A549 (cell line): ENCODE measurements at regions not wholly inside any gene's neighbourhood (a gene's known extent, or its start where the extent isn't known, plus 50 kb on each side); places are given as distances from the start of the nearest gene placed in this dataset.

Experiments
- BCL3 ChIP-seq: fragments of >200 bp; sonication (Bioruptor Twin); formaldehyde crosslinking; IDR thresholded peaks from 3 replicates; pipeline ENCODE4 v1.6.1; 2016
- CTCF ChIP-seq: fragments of >200 bp; sonication (Bioruptor Twin); formaldehyde crosslinking; IDR thresholded peaks from 3 replicates; pipeline ENCODE4 v1.5.1; 2016
- HMGXB4 ChIP-seq: fragments of 250-450 bp; sonication (Bioruptor Pico); IDR thresholded peaks from 2 replicates; pipeline ENCODE4 v1.5.0; 2021; ENCODE audit warnings: mild to moderate bottlenecking, moderate library complexity, borderline replicate concordance
- KDM1A ChIP-seq: fragments of 200-600 bp; sonication (generic); IDR thresholded peaks from 2 replicates; pipeline ENCODE4 v1.6.1; 2016; ENCODE audit warnings: low read depth, mild to moderate bottlenecking
- RARB ChIP-seq: fragments of 250-450 bp; sonication (Bioruptor Pico); IDR thresholded peaks from 2 replicates; pipeline ENCODE4 v1.8.0; 2021; ENCODE audit warnings: mild to moderate bottlenecking, moderate library complexity
- SMC3 ChIP-seq: fragments of >200 bp; sonication (Bioruptor Twin); formaldehyde crosslinking; IDR thresholded peaks from 3 replicates; pipeline ENCODE4 v1.6.1; 2018; ENCODE audit warnings: inconsistent platforms

- no peak for TF ChIP-seq BCL3
- TF ChIP-seq RARB (CRISPR knock-in tag), result no peak
- TF ChIP-seq CTCF, result no peak
- TF ChIP-seq SMC3, result no peak
- TF ChIP-seq HMGXB4 (CRISPR knock-in tag), result no peak
- no peak for TF ChIP-seq KDM1A
These were observed 329.7 kb upstream of the WWC1 start for GRCh38 chr5:167961731-167962130.
